Mesothelial cell of epicardium (in vitro differentiated cells): ENCODE measurements at regions not wholly inside any gene's neighbourhood (a gene's known extent, or its start where the extent isn't known, plus 50 kb on each side); places are given as distances from the start of the nearest gene placed in this dataset.

ENCODE experiments used
- DNase-seq, 2 experiments: peaks; one replicate each; pipeline ENCODE4 v3.0.0; 2021; ENCODE audit warnings: low spot score in 2 of 2; ENCODE audit not compliant: unreplicated experiment in 2 of 2
- H3K27ac Mint-ChIP-seq: 2 replicates; pipeline ENCODE4 v1.8.0; 2021; ENCODE audit warnings: mixed read lengths
- H3K27me3 Mint-ChIP-seq: 2 replicates; pipeline ENCODE4 v1.8.0; 2021; ENCODE audit warnings: low read depth, mixed read lengths
- H3K36me3 Mint-ChIP-seq: 2 replicates; pipeline ENCODE4 v1.8.0; 2021; ENCODE audit warnings: mixed read lengths
- H3K4me1 Mint-ChIP-seq: 2 replicates; pipeline ENCODE4 v1.8.0; 2021; ENCODE audit warnings: mixed read lengths
- H3K4me3 Mint-ChIP-seq: 2 replicates; pipeline ENCODE4 v1.8.0; 2021; ENCODE audit warnings: mild to moderate bottlenecking, moderate library complexity, mixed read lengths
- H3K9me3 Mint-ChIP-seq: 2 replicates; pipeline ENCODE4 v1.8.0; 2021; ENCODE audit warnings: mixed read lengths
- TF ChIP-seq, protein P1 (sequence below): fragments of 200-600 bp; sonication (generic); IDR thresholded peaks from one replicate; pipeline ENCODE4 v1.5.0; 2021; ENCODE audit warnings: antibody characterized with exemption; ENCODE audit not compliant: unreplicated experiment

- TF ChIP-seq, protein P1, sequence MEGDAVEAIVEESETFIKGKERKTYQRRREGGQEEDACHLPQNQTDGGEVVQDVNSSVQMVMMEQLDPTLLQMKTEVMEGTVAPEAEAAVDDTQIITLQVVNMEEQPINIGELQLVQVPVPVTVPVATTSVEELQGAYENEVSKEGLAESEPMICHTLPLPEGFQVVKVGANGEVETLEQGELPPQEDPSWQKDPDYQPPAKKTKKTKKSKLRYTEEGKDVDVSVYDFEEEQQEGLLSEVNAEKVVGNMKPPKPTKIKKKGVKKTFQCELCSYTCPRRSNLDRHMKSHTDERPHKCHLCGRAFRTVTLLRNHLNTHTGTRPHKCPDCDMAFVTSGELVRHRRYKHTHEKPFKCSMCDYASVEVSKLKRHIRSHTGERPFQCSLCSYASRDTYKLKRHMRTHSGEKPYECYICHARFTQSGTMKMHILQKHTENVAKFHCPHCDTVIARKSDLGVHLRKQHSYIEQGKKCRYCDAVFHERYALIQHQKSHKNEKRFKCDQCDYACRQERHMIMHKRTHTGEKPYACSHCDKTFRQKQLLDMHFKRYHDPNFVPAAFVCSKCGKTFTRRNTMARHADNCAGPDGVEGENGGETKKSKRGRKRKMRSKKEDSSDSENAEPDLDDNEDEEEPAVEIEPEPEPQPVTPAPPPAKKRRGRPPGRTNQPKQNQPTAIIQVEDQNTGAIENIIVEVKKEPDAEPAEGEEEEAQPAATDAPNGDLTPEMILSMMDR: no peak
- H3K4me1 Mint-ChIP-seq: peaks cover 11% of the 10 kb centered on the region
- no peaks in the 10 kb centered on the region for H3K9me3 Mint-ChIP-seq
- H3K27ac Mint-ChIP-seq: no peak overlapping the region
- no peak for DNase-seq
- H3K27me3 Mint-ChIP-seq: peaks cover 9% of the 10 kb centered on the region
- H3K36me3 Mint-ChIP-seq: no peaks in the 10 kb centered on the region
- H3K4me3 Mint-ChIP-seq: no peak overlapping the region
These were observed 425.8 kb upstream of the CAMK1G start for GRCh38 chr1:209157546-209158249.

GRCh38 chr1:209158851-209159250 lies 424.7 kb upstream of the CAMK1G start:
- H3K36me3 Mint-ChIP-seq: no peaks in the 10 kb centered on the region
- no peak overlapping the region for H3K4me3 Mint-ChIP-seq
- DNase-seq: no peak
- no peak overlapping the region for H3K27ac Mint-ChIP-seq
- H3K4me1 Mint-ChIP-seq: peaks cover 11% of the 10 kb centered on the region
- H3K9me3 Mint-ChIP-seq: no peaks in the 10 kb centered on the region
- TF ChIP-seq, protein P1: no peak
- H3K27me3 Mint-ChIP-seq: peaks cover 8% of the 10 kb centered on the region

- TF ChIP-seq, protein P1: no peak
- no peaks in the 10 kb centered on the region for H3K36me3 Mint-ChIP-seq
- peaks cover 11% of the 10 kb centered on the region for H3K4me1 Mint-ChIP-seq
- H3K4me3 Mint-ChIP-seq: no peak overlapping the region
- H3K27me3 Mint-ChIP-seq: peaks cover 5% of the 10 kb centered on the region
- DNase-seq: no peak
- no peaks in the 10 kb centered on the region for H3K9me3 Mint-ChIP-seq
- peak overlapping the region; percentile 10 for H3K27ac Mint-ChIP-seq
These were observed 423.3 kb upstream of the CAMK1G start for GRCh38 chr1:209160230-209160629.

GRCh38 chr1:209162651-209163050 lies 420.9 kb upstream of the CAMK1G start:
- no peaks in the 10 kb centered on the region for H3K36me3 Mint-ChIP-seq
- peaks cover 11% of the 10 kb centered on the region for H3K4me1 Mint-ChIP-seq
- H3K9me3 Mint-ChIP-seq: peaks cover 13% of the 10 kb centered on the region
- peaks cover 1% of the 10 kb centered on the region for H3K27me3 Mint-ChIP-seq
- DNase-seq: no peak
- H3K27ac Mint-ChIP-seq: no peak overlapping the region
- H3K4me3 Mint-ChIP-seq: no peak overlapping the region
- TF ChIP-seq, protein P1: no peak

DNA sequence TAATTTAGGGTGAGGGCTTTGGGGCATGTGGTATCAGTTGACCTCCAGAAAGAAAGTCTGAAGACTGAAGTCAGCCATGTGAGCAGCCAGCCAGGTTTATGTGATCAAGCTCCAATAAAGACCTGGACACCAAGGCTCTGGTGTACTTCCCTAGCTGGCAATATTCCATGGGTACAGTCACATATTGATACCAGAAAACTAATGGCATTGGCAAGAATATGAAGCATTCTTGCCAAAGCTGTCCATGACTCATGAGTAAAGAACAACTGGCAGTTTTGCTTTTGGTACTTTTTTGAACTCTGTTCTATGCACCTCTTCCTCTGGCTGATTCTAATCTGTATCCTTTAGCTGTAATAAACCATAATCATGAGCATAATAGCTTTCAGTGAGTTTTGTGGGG lies 415.3 kb upstream of the CAMK1G start:
- H3K4me3 Mint-ChIP-seq: no peak overlapping the region
- H3K27me3 Mint-ChIP-seq: no peaks in the 10 kb centered on the region
- H3K36me3 Mint-ChIP-seq: no peaks in the 10 kb centered on the region
- TF ChIP-seq, protein P1: no peak
- no peaks in the 10 kb centered on the region for H3K4me1 Mint-ChIP-seq
- H3K9me3 Mint-ChIP-seq: peaks cover 13% of the 10 kb centered on the region
- no peak overlapping the region for H3K27ac Mint-ChIP-seq
- DNase-seq: no peak
